Fibroblast of mammary gland (primary cell): ENCODE measurements at regions not wholly inside any gene's neighbourhood (a gene's known extent, or its start where the extent isn't known, plus 50 kb on each side); places are given as distances from the start of the nearest gene placed in this dataset.
A peak's percentile ranks its signal among the peaks of the same experiment; 100 is the strongest.

Experiments used
- DNase-seq: peaks from one replicate; pipeline ENCODE4 v3.0.0-alpha.2; 2010; ENCODE audit warnings: low read depth
- H3K4me3 ChIP-seq: 2 replicates; pipeline ENCODE4 v1.5.1; 2011; ENCODE audit warnings: low read depth, mild to moderate bottlenecking, low read length, moderate library complexity; ENCODE audit not compliant: control insufficient read depth
- CTCF ChIP-seq: conservative IDR thresholded peaks from 2 replicates; pipeline ENCODE4 v1.5.1; 2011; ENCODE audit warnings: low read depth, low read length, inconsistent platforms; ENCODE audit not compliant: control insufficient read depth, insufficient read depth

- no peak for TF ChIP-seq CTCF
- no peak overlapping the region for H3K4me3 ChIP-seq
- no peak for DNase-seq
Measured at GRCh38 chr4:30835044-30835443, 114.9 kb downstream of the PCDH7 start.

- no peak overlapping the region for H3K4me3 ChIP-seq
- no peak for DNase-seq
- no peak for TF ChIP-seq CTCF
Measured at GRCh38 chr4:30836231-30836630, 116.1 kb downstream of the PCDH7 start.

- TF ChIP-seq CTCF: no peak
- no peak for DNase-seq
- H3K4me3 ChIP-seq: no peak overlapping the region
Measured at GRCh38 chr4:30837131-30837539, 117.0 kb downstream of the PCDH7 start.

- DNase-seq: no peak
- TF ChIP-seq CTCF: no peak
- no peak overlapping the region for H3K4me3 ChIP-seq
Measured at GRCh38 chr4:30837861-30838260, 117.7 kb downstream of the PCDH7 start.

GRCh38 chr4:30838331-30838730 is 118.2 kb downstream of the PCDH7 start:
- TF ChIP-seq CTCF: no peak
- no peak for DNase-seq
- no peak overlapping the region for H3K4me3 ChIP-seq

GRCh38 chr4:30839583-30840520 is 119.7 kb downstream of the PCDH7 start:
- DNase-seq: peak; percentile 60
- TF ChIP-seq CTCF: no peak
- H3K4me3 ChIP-seq: no peak overlapping the region
